ENCODE measurements at regions not wholly inside any gene's neighbourhood (a gene's known extent, or its start where the extent isn't known, plus 50 kb on each side); places are given as distances from the start of the nearest gene placed in this dataset.
"Not testable (repeated sequence)": the region's sequence is repeated elsewhere in the genome, so short reads cannot be mapped to it uniquely, and the experiment has no call there.

DNA sequence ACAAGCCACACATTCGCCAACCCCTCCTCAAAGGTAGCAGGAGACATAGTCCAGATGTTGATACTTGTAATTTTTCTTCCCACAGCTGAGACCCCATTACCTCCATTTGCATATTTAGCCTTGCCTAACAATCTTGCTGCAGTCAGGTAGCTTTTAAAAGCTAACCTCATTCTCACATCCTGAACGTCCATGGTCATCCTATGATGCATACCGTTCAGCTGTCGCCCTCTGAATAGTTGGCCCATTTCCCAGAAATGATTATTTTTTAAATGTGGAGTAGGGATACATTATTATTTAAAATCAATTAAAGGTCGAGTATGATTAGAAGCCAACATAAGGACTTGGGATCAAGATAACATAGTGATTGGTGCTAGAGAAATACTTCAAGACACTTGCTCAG, 165.0 kb downstream of the MEX3B start:
- no peaks in the 10 kb centered on the region for H3K4me1 ChIP-seq (ENCODE audit: control insufficient read depth in 1 of 2, insufficient read depth in 2 of 2, low read length in 2 of 2)
- no peak overlapping the region for H4K12ac ChIP-seq (ENCODE audit: low read depth, low read length)
- no peak overlapping the region for H3K23ac ChIP-seq (ENCODE audit: low read length)
- no peak overlapping the region for H3K18ac ChIP-seq (ENCODE audit: low read length)
- no peak overlapping the region for H3K27ac ChIP-seq (ENCODE audit: low read depth, low read length)
- no peaks in the 10 kb centered on the region for H3K79me2 ChIP-seq (ENCODE audit: control insufficient read depth, insufficient read depth, low read length, poor library complexity)
- no peaks in the 10 kb centered on the region for H3K79me1 ChIP-seq (ENCODE audit: low read length)
- peaks cover 2% of the 10 kb centered on the region for H3K9me3 ChIP-seq (ENCODE audit: insufficient read depth, low read depth, low read length)
- no peaks in the 10 kb centered on the region for H3K27me3 ChIP-seq (ENCODE audit: insufficient read depth, low read length)
- H3K4ac ChIP-seq (ENCODE audit: low read depth, low read length), result no peak overlapping the region
- no peak overlapping the region for H4K8ac ChIP-seq (ENCODE audit: low read depth, low read length)
- DNase-seq, result no peak
- no peak overlapping the region for H2AFZ ChIP-seq (ENCODE audit: insufficient read depth, low read length, poor library complexity)
- no peak overlapping the region for H2BK12ac ChIP-seq (ENCODE audit: low read length)
- H3K36me3 ChIP-seq (ENCODE audit: control insufficient read depth in 1 of 2, insufficient read depth in 2 of 2, low read length in 2 of 2), result no peaks in the 10 kb centered on the region
- no peak overlapping the region for H2AK5ac ChIP-seq (ENCODE audit: low read length)
- H2BK120ac ChIP-seq (ENCODE audit: insufficient read depth, low read length, poor library complexity), result no peak overlapping the region
- H4K91ac ChIP-seq (ENCODE audit: low read depth, low read length), result no peak overlapping the region
- no peak overlapping the region for H2BK5ac ChIP-seq (ENCODE audit: low read depth, low read length, poor library complexity)
- H3K14ac ChIP-seq (ENCODE audit: low read length), result no peak overlapping the region
- H3K4me2 ChIP-seq (ENCODE audit: low read length), result no peak overlapping the region
- no peak overlapping the region for H3K4me3 ChIP-seq (ENCODE audit: low read depth, low read length)
- H3K9ac ChIP-seq (ENCODE audit: low read length), result no peak overlapping the region
- no CpG with 5 or more reads among the region's 5 CpGs for WGBS (ENCODE audit: extremely low coverage, insufficient coverage, insufficient read length)

DNA sequence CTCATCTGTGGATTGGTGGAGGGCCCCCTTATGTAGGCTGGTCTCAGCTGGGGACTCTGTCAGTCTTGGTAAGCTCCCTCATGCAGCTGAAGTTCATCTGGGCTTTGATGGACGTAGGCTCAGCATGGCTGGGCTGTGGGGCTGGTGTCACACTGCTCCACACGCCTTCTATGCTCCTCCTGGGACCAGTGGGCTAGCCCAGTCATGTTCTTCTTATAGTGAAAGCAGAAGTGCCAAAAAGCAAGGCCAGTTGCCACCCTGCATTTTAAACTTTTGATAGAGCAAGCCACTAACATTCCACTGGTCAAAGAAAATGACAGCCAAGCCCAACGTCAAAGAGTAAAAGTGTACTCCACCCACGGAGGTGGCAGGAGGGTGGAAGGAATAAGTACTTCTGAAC, 165.5 kb downstream of the MEX3B start:
- no peaks in the 10 kb centered on the region for H3K36me3 ChIP-seq (ENCODE audit: control insufficient read depth in 1 of 2, insufficient read depth in 2 of 2, low read length in 2 of 2)
- no peak overlapping the region for H2AK5ac ChIP-seq (ENCODE audit: low read length)
- no peak overlapping the region for H4K91ac ChIP-seq (ENCODE audit: low read depth, low read length)
- no peak overlapping the region for H4K8ac ChIP-seq (ENCODE audit: low read depth, low read length)
- no peak overlapping the region for H2BK12ac ChIP-seq (ENCODE audit: low read length)
- H3K4ac ChIP-seq (ENCODE audit: low read depth, low read length), result no peak overlapping the region
- no peak overlapping the region for H3K23ac ChIP-seq (ENCODE audit: low read length)
- H3K27me3 ChIP-seq (ENCODE audit: insufficient read depth, low read length), result no peaks in the 10 kb centered on the region
- no peak overlapping the region for H4K12ac ChIP-seq (ENCODE audit: low read depth, low read length)
- H3K4me2 ChIP-seq (ENCODE audit: low read length), result no peak overlapping the region
- no peaks in the 10 kb centered on the region for H3K79me2 ChIP-seq (ENCODE audit: control insufficient read depth, insufficient read depth, low read length, poor library complexity)
- no peak overlapping the region for H2BK5ac ChIP-seq (ENCODE audit: low read depth, low read length, poor library complexity)
- H2AFZ ChIP-seq (ENCODE audit: insufficient read depth, low read length, poor library complexity), result no peak overlapping the region
- no peak overlapping the region for H3K18ac ChIP-seq (ENCODE audit: low read length)
- H3K4me1 ChIP-seq (ENCODE audit: control insufficient read depth in 1 of 2, insufficient read depth in 2 of 2, low read length in 2 of 2), result no peaks in the 10 kb centered on the region
- WGBS (ENCODE audit: extremely low coverage, insufficient coverage, insufficient read length), result no CpG with 5 or more reads among the region's 4 CpGs
- H3K79me1 ChIP-seq (ENCODE audit: low read length), result no peaks in the 10 kb centered on the region
- H3K9me3 ChIP-seq (ENCODE audit: insufficient read depth, low read depth, low read length), result peaks cover 2% of the 10 kb centered on the region
- no peak for DNase-seq
- H3K9ac ChIP-seq (ENCODE audit: low read length), result no peak overlapping the region
- no peak overlapping the region for H3K14ac ChIP-seq (ENCODE audit: low read length)
- H2BK120ac ChIP-seq (ENCODE audit: insufficient read depth, low read length, poor library complexity), result no peak overlapping the region
- H3K27ac ChIP-seq (ENCODE audit: low read depth, low read length), result no peak overlapping the region
- H3K4me3 ChIP-seq (ENCODE audit: low read depth, low read length), result no peak overlapping the region

DNA sequence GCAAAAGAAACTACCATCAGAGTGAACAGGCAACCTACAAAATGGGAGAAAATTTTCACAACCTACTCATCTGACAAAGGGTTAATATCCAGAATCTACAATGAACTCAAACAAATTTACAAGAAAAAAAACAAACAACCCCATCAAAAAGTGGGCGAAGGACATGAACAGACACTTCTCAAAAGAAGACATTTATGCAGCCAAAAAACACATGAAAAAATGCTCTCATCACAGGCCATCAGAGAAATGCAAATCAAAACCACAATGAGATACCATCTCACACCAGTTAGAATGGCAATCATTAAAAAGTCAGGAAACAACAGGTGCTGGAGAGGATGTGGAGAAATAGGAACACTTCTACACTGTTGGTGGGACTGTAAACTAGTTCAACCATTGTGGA, 170.1 kb downstream of the MEX3B start:
- H3K23ac ChIP-seq (ENCODE audit: low read length); H2BK5ac ChIP-seq (ENCODE audit: low read depth, low read length, poor library complexity); H3K14ac ChIP-seq (ENCODE audit: low read length); H3K9ac ChIP-seq (ENCODE audit: low read length); H2BK12ac ChIP-seq (ENCODE audit: low read length); H3K27me3 ChIP-seq (ENCODE audit: insufficient read depth, low read length); H3K4me3 ChIP-seq (ENCODE audit: low read depth, low read length); H3K4ac ChIP-seq (ENCODE audit: low read depth, low read length); H3K36me3 ChIP-seq (ENCODE audit: control insufficient read depth in 1 of 2, insufficient read depth in 2 of 2, low read length in 2 of 2); H2AK5ac ChIP-seq (ENCODE audit: low read length); H3K79me2 ChIP-seq (ENCODE audit: control insufficient read depth, insufficient read depth, low read length, poor library complexity); H4K91ac ChIP-seq (ENCODE audit: low read depth, low read length); H3K4me2 ChIP-seq (ENCODE audit: low read length); H3K79me1 ChIP-seq (ENCODE audit: low read length); H4K8ac ChIP-seq (ENCODE audit: low read depth, low read length); DNase-seq; H3K18ac ChIP-seq (ENCODE audit: low read length); H3K9me3 ChIP-seq (ENCODE audit: insufficient read depth, low read depth, low read length); H3K4me1 ChIP-seq (ENCODE audit: control insufficient read depth in 1 of 2, insufficient read depth in 2 of 2, low read length in 2 of 2); H4K12ac ChIP-seq (ENCODE audit: low read depth, low read length); H3K27ac ChIP-seq (ENCODE audit: low read depth, low read length); H2BK120ac ChIP-seq (ENCODE audit: insufficient read depth, low read length, poor library complexity); H2AFZ ChIP-seq (ENCODE audit: insufficient read depth, low read length, poor library complexity): not testable (repeated sequence)
- no CpG with 5 or more reads among the region's 1 CpG for WGBS (ENCODE audit: extremely low coverage, insufficient coverage, insufficient read length)

DNA sequence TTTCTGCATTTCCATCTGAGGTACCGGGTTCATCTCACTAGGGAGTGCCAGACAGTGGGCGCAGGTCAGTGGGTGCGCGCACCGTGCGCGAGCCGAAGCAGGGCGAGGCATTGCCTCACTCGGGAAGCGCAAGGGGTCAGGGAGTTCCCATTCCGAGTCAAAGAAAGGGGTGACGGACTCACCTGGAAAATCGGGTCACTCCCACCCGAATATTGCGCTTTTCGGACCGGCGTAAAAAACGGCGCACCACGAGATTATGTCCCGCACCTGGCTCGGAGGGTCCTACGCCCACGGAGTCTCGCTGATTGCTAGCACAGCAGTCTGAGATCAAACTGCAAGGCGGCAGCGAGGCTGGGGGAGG, 175.1 kb downstream of the MEX3B start:
- not testable (repeated sequence) for H4K12ac ChIP-seq (ENCODE audit: low read depth, low read length); H3K27me3 ChIP-seq (ENCODE audit: insufficient read depth, low read length); H2BK5ac ChIP-seq (ENCODE audit: low read depth, low read length, poor library complexity)

More for the DNA sequence above, 175.1 kb downstream of the MEX3B start:
- not testable (repeated sequence) for H3K79me2 ChIP-seq (ENCODE audit: control insufficient read depth, insufficient read depth, low read length, poor library complexity); H3K9me3 ChIP-seq (ENCODE audit: insufficient read depth, low read depth, low read length); H3K4me1 ChIP-seq (ENCODE audit: control insufficient read depth in 1 of 2, insufficient read depth in 2 of 2, low read length in 2 of 2); H3K23ac ChIP-seq (ENCODE audit: low read length); DNase-seq; H3K79me1 ChIP-seq (ENCODE audit: low read length); H4K91ac ChIP-seq (ENCODE audit: low read depth, low read length); H3K27ac ChIP-seq (ENCODE audit: low read depth, low read length); H4K8ac ChIP-seq (ENCODE audit: low read depth, low read length); H2AK5ac ChIP-seq (ENCODE audit: low read length); H3K14ac ChIP-seq (ENCODE audit: low read length); H3K4ac ChIP-seq (ENCODE audit: low read depth, low read length); H3K36me3 ChIP-seq (ENCODE audit: control insufficient read depth in 1 of 2, insufficient read depth in 2 of 2, low read length in 2 of 2); H3K4me3 ChIP-seq (ENCODE audit: low read depth, low read length); H3K4me2 ChIP-seq (ENCODE audit: low read length); H3K18ac ChIP-seq (ENCODE audit: low read length); H2BK120ac ChIP-seq (ENCODE audit: insufficient read depth, low read length, poor library complexity); H2AFZ ChIP-seq (ENCODE audit: insufficient read depth, low read length, poor library complexity); H2BK12ac ChIP-seq (ENCODE audit: low read length); H3K9ac ChIP-seq (ENCODE audit: low read length)
- WGBS (ENCODE audit: extremely low coverage, insufficient coverage, insufficient read length), result no CpG with 5 or more reads among the region's 29 CpGs
